ENCODE measurements at regions not wholly inside any gene's neighbourhood (a gene's known extent, or its start where the extent isn't known, plus 50 kb on each side); places are given as distances from the start of the nearest gene placed in this dataset.

DNA sequence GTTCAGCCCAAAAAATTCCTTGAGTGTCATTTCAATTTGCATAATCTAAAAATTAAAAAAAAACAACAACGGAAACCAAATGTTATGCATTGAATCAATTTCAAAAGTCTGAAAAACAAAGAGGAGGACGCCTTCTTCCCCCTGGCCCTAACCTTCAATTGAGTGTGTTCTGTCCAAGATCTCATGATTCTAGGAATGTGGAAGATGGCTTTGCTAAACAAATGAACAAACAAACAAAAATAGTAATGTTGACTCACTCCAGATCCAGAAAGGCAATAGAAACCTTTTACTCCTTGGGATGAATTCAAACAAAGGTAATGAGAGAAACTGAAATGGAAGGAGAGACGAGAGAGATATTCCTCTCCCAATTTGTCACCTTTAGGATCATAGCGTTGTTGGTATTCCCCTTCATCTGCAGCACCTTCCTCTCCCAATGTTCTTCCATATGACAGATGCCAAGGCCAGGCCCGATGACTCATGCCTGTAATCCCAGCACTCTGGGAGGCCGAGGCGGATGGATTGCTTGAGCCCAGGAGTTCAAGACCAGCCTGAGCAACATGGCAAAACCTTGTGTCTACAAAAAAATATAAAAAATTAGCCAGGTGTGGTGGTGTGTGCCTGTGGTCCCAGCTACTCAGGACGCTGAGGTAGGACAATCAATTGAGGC, 109.2 kb upstream of the ADGRF1 start:
- no peak for DNase-seq (ENCODE audit: low read depth in 2 of 3, low spot score in 2 of 3)

DNA sequence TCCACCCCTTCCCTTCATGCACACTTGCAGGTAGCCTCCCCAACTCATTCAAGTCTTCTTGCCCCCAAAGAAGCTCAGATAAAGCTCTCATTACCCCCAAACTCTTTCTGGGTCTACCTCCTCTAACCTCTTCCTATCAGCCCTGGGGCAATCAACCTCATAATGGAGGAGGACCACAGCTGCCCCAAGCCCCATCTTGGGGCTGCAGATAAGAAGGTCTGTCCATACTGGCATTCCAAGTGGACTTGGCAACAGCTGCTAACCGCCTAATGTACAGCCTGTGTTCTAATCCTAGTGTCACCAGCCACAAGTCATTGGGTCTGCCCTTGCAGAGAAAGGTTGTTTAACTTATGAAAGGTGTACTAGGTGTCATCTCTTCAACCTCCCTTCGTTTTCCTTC, 107.4 kb upstream of the ADGRF1 start:
- no peak for DNase-seq (ENCODE audit: low read depth in 2 of 3, low spot score in 2 of 3)

DNA sequence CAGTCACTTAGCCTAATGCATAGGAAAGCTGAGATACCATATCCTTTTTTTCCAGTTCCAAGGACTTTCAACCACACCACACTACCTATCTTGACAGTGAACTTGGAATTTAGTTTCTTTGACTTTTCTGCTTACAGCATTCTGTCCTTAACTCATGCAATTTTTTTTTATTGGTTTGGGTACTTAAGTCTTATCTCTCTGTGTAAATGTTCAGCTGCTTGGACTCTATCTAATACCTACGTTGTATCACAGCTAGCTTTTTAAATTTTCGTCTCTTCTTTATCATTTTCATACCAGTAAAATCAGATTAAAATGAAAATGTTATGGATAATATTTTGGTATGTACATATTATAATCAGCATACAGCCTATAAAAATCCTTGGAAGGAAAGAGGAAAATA, 106.9 kb upstream of the ADGRF1 start:
- DNase-seq (ENCODE audit: low read depth in 2 of 3, low spot score in 2 of 3): no peak

DNA sequence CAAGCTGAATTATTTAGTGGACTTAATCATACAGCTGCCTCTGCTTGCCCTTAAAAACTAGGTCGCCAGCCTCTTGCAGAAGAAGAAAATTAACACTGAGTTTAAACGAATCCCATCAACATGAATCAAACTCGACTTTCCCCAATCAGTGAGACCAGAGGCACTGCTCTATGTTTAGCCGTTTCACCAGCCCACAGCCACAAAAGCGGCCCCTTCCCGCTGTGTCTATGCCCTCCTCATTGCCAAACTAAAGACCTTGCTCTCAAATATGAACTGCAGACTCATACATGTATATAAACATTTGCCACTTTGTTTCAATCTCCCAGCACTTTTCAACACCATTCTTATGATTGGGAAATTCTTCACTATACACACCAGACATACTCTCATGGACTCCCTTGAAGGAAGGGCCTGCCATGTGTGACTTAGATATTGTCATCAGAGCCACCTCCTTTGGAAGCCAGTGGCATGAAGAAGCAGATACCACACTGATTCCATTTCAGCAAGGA, 105.8 kb upstream of the ADGRF1 start:
- no peak for DNase-seq (ENCODE audit: low read depth in 2 of 3, low spot score in 2 of 3)

DNA sequence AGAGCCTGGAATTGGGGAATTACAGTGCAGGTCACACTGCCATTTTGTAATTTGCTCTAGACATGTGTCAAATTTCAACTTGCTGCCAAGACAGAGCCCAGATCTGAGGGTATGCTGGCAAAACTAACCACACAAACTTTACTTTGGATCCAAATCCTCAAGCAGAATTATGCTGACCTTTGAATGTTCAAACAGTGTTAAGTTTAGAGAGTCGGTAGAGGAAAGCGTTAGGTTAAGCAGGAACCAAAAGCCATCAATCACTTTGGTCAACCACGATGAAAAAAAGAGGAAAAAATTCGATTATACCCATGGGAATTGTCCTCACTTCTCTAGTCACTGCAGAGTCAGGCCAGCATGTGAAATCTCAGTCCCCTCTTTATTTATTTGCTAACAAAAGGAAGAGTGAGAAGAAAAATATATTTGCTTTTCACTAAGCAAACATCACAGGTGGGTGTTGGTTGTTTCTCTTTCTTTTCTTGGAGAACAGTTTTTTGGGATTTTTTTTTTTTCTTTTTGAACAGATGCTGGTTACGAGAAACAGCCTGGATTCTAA, 105.1 kb upstream of the ADGRF1 start:
- DNase-seq (ENCODE audit: low read depth in 2 of 3, low spot score in 2 of 3): no peak

DNA sequence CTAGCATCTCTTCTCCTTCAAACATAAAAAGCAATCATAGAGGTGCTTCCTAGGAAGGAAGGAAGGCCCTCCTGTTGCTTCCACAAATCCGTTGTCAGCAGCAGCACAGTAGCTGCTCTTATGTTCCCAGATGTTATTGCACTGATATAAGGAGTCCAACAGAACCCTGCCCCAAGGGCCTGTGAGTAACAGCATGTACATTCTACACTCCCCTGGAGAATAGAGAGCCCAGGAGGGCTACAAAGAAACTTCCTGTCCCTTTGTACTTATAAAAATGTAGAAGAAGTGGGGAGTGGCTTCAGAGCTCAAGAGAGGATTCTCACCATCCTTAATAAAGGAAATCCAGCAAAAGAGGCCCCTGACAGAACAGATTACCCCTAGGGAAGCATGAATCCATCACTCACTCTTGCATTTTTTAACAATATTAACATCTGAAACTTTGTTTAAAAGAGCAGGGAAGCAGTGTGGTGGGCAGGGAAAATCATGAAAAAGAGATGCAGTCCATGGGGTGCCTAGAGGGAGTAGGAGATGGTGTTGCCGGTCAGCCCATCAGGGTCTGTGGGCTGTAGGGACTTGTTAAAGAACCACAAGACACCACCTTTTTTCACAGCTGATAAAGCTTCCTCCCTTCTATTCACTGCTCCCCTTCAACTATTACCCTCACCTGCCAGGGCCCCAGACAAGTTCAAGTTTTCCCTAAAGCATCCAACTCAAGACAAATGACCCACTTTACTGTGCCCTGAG, 104.5 kb upstream of the ADGRF1 start:
- no peak for DNase-seq (ENCODE audit: low read depth in 2 of 3, low spot score in 2 of 3)

DNA sequence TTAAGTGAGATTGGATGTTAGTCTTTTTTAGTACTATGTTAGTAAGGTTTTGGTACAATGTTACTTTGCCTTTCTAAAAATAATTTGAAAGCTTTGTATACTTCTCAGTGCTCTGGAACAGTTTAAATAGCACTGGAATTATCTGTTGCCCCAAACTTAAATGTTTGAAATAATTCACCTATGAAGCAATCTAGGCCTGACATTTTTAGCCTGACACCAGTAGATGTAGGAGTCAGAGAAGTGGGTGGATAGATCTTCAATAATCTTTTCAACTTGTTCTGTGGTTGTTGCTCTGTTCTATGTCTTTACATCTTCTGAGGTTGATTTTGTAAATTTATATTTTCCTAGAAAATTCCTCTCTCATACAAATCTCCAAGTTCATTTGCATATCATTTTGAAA, 103.1 kb upstream of the ADGRF1 start:
- no peak for DNase-seq (ENCODE audit: low read depth in 2 of 3, low spot score in 2 of 3)

DNA sequence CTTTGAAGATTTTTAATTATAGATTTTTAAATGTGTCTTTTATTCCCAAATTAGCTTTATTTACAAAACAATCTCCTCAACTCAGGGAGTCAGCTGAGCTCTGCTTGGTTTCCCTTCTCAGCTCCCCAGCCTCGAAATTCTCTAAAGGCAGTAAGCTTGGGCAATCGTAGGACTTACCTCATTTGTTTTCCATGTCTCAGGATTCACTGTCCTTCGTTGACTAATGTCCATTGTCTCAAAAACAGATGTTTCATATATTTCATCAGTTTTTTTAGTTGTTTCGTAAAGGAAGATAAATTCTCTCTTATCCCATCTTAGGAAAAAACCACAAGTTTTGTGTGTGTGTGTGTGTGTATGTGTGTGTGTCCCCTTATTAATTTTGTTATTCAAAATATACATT, 102.2 kb upstream of the ADGRF1 start:
- no peak for DNase-seq (ENCODE audit: low read depth in 2 of 3, low spot score in 2 of 3)

DNA sequence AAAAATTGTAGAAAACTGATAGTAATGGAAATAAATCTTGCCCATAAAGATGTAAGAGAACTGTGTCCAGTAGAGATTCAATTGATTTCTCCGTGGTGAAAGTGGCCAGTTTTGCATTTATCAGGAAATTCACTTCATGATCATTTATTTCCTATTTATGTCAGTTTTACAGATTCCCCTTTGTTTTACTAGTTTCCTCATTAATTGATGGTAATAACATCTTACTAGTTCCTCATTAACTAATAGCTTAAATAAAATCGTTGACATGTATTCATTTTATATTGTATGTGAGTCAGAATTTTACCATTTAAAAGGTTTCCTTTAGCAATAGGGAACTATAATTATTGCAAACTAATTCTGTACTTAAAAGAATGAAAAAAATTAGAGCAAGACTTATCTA, 99.8 kb upstream of the ADGRF1 start:
- no peak for DNase-seq (ENCODE audit: low read depth in 2 of 3, low spot score in 2 of 3)

DNA sequence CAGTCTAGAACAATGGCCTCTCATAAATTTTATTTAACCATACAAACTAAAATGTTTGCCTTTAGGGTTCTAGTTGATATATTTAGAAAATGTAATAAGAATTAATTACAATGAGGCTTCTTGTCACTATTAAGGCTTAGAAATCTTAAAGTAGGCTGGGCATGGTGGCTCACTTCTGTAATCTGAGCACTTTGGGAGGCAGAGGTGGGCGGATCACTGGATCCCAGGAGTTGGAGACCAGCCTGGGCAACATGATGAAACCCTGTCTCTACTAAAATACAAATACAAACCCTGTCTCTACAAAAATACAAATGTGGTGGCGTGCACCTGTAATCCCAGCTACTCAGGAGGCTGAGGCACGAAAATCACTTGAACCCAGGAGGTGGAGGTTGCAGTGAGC, 99.0 kb upstream of the ADGRF1 start:
- no peak for DNase-seq (ENCODE audit: low read depth in 2 of 3, low spot score in 2 of 3)

DNA sequence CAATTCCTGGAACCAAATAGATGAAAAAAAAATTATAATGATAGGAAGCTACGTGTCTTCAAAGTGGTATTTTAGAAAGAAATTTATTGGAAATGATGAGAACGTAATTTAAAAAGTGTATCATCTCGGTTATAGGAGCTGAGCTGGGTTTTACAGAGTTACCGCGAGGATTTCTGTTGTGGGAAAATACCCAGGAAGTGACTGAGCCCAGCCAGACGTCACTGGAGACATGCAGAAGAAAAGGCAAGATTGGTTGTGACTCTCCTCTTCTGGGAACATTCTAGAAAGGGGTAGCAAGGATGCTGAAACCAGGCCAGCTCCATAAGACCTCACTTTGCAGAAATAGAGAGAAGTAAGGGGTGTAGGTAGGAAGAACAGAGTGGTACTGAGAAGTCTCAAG, 95.9 kb upstream of the ADGRF1 start:
- no peak for DNase-seq (ENCODE audit: low read depth in 2 of 3, low spot score in 2 of 3)

DNA sequence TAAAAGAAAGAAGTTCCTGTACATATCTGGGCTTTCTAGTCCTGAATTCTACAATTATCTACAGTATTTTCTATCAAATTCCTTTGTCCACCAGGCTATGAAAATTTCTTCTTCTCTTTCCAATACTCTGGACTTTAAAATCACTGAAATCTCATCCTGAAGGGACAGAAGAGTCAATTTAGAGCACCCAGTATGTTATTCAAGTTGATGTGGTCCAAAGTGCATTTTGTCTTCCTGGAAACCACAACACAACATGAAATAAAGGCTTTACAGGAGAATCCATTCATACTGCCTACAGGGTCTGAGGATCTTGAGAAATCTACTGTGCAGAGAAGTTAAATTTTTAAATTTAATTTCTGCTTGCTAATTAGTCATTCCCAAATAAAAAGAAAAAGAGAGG, 94.9 kb upstream of the ADGRF1 start:
- DNase-seq (ENCODE audit: low read depth in 2 of 3, low spot score in 2 of 3): no peak

DNA sequence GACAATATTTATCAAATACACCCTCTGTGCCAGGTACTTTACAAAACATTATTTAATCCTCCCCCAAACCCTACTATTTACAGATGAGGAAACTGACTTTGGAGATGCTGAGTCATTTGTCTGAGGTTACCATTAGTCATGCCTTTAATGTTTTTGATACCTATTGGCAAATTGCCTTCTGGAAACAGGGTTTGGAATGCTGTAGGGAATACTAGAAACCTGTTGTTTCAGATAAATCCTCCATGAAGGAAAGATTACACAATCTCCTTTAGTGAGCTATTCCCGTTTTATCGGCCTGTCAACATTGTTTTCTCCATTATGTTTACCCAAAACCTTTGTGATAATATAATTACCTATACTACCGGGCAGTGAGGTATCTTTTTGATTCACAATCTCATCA, 93.6 kb upstream of the ADGRF1 start:
- no peak for DNase-seq (ENCODE audit: low read depth in 2 of 3, low spot score in 2 of 3)

DNA sequence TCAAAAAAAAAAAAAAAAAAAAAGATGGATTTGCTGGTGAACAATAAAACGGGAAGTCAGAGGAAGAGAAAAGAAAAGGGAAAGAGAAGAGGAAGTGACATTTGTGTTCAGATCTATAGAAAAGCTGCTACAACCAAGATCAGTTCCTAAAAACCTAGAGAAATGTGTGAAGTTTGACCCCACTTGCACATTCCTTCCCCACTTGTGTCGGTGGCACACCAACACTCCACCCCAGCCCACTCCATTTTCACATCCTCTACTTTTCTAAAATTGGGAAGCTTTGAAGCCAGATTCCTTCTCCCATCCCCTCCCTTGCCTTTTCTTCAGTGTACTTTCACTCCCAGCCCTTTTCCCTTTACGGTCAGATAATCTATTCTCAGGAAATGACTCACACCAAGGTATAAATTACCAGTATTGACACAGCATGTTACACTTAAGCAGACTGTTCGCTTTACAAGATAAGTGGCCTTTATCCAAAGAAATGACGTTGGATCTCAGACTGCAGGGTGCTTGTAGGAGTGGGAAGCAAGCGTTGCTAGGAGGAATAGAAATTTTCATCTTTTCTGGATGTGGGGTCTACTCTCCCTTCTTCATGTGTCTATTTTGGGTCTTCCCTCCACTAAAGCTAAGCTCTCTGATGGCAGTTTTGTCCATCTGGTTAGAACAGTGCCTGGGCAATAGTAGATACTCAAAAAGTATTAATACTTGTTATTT, 92.5 kb upstream of the ADGRF1 start:
- DNase-seq (ENCODE audit: low read depth in 2 of 3, low spot score in 2 of 3): no peak

DNA sequence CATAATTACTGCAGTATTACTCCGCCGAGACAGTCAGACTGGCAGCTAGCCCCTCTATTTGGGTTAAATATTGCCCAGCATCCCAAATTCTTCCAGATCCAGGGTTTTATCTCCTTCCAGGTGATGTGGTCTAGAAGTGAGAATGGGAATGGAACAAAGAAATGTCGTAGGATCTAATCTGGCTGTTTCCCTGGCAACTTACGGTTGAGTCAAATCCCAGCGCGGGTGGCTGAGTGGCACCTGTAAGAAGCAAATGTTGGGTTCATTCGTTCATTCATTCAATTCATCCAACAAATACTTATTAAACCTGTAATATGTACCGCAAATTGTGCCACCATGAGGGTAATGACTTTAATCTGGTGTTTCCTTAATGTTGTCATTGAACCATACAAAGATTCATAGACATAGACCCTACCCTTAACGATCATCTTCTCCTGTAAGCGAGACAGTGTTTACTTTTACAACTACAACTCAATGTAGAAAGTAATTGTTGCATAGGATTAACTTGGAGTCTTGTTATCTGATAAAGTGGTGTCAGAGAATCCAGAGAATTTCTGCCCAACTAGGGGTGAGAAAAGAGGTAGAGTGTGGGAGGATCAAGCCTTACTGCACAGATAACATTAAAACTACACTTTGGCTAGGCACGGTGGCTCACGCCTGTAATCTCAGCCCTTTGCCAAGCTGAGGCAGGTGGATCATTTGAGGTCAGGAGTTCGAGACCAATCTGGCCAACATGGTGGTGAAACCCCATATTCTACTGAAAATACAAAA, 91.3 kb upstream of the ADGRF1 start:
- DNase-seq (ENCODE audit: low read depth in 2 of 3, low spot score in 2 of 3): no peak

DNA sequence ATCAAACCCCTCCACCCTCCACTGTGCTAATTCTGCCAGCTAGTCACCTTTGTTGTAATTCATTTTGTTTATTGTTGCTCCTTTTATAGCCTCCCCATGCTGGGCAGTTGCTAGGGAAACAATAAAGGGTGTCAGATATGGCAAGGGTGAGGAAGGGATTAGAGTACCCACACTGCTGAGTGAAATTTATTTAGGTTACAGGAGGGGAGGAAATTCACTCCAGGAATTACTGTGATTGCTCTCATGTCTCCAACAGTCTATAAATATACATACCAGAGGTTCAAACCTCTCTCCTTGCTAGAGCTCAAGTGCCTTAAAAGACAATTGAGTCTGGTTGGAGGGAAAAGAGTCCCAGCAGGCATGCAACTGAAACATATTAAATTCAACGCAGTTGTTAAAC, 90.6 kb upstream of the ADGRF1 start:
- DNase-seq (ENCODE audit: low read depth in 2 of 3, low spot score in 2 of 3): no peak

DNA sequence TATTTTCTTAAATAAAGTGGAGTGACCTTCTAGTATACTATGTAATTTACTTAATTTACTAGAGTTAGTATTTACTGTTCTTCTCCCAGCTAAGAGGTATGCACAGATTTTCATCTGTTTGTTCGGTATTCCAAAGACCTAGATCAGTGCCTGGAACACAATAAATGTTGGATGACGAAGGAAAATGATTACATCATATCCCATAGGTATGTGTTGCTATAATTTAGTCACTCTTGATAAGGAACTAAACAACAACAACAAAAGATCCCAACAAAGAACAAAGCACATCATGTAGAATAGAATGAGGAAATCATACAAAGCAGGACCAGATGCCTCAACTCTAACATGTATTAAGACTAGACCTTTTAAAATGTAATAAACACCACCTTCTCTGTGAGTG, 89.6 kb upstream of the ADGRF1 start:
- DNase-seq (ENCODE audit: low read depth in 2 of 3, low spot score in 2 of 3): no peak

DNA sequence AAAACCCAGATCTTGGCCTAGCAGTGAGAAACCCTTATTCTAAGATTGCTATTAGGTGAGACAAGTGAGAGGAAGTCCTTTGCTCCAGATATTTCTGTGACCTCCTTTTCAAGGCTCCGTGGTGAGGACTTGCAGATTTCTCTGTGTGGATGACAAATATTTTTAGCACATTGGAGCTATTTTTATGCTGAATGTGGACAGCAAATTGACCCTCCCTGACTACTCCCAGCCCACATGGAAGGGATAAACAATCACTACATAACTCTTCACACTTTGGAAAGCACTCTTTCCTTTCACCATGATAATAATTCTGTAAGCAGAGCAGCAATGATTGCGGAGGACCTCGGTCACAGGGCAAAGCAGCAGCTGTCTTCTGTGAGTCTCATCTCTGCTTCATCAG, 88.0 kb upstream of the ADGRF1 start:
- DNase-seq (ENCODE audit: low read depth in 2 of 3, low spot score in 2 of 3): no peak

DNA sequence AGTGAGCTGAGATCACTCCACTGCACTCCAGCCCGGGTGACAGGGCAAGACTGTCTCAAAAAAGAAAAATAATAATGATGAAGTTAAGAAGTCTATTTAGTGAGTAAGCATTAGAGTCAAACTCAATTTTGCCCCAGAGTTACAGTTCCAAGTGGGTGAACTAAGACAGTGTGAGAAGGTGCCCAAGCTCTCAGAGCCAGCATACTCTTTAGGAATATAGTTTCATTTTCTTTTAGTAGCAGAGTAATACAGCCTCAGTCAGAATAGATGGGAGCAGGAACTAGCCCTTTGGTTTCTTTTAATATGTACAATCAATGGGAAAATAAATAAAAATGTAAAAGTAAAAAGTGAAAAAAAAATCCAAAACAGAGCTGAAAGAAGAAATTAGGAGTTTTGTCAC, 87.0 kb upstream of the ADGRF1 start:
- no peak for DNase-seq (ENCODE audit: low read depth in 2 of 3, low spot score in 2 of 3)

DNA sequence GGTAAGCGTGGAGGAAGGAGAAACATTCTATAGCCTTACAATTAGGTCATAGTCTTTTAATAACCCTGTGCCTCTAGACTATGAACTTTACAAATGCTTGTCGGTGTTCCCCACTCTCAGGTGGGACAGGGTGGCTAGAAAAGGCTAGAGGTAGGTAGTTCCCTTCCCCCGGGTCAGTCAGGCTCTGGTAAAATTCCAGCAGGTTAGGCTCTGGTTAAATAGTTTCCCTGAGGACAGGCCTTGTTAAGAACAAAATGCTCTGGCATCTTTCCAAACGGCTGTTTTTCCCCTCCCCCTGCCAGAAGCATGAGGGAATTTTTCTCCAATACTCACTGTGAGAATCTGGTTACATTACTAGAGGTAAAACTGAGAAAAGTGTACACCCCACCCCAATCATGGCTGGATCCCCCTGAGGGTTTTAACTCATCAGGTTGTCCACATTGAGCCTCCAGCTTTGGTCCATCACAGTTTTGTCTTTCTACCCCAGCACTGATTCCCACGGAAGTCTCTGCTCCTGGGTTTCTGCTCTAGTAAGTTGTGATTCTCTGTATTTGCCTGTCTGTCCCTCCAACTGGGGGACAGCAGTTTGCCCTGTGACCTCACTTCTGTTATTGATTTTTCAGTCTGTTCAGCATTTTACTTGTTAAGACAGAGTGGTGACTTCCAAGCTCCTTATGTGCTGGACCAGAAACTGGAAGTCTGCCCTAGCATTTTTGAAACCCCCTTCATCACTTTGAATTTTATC, 84.7 kb upstream of the ADGRF1 start:
- DNase-seq (ENCODE audit: low read depth in 2 of 3, low spot score in 2 of 3): no peak

DNA sequence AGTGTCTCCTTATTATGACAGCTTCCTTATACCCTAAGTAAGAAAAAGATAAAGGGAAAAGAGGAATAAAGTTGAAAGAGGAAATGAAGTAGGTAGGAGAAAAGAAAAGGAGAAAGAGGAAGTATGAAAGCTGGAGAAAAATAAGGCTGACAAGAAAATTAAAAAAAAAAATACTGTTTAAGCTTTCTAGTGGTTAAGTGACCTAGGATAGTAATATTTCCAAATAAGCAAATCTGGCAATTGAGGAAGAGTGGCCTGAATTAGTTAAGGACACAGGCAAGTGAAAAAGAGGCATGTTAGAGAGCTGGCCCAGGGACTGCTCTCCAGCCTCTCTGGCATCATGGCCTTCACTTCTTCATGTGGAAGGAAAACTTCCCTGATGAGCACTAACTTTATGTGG, 76.5 kb upstream of the ADGRF1 start:
- no peak for DNase-seq (ENCODE audit: low read depth in 2 of 3, low spot score in 2 of 3)

Measured in activated CD8-positive, alpha-beta memory T cell treated with anti-CD3 and anti-CD28 coated beads for 48 hours (primary cell).